HUES48 (cell line): ENCODE measurements at regions not wholly inside any gene's neighbourhood (a gene's known extent, or its start where the extent isn't known, plus 50 kb on each side); places are given as distances from the start of the nearest gene placed in this dataset.

Experiments used
- H3K27ac ChIP-seq: one replicate; pipeline ENCODE4 v1.7.0; 2013; ENCODE audit warnings: low read depth, low read length, inconsistent platforms
- H3K27me3 ChIP-seq: 2 replicates; pipeline ENCODE4 v1.6.1; 2013; ENCODE audit warnings: mild to moderate bottlenecking, low read length; ENCODE audit not compliant: control insufficient read depth, insufficient read depth
- H3K36me3 ChIP-seq: 2 replicates; pipeline ENCODE4 v1.6.1; 2013; ENCODE audit warnings: low read length; ENCODE audit not compliant: control insufficient read depth, insufficient read depth
- H3K4me1 ChIP-seq: 2 replicates; pipeline ENCODE4 v1.6.1; 2013; ENCODE audit warnings: mild to moderate bottlenecking, low read length; ENCODE audit not compliant: control insufficient read depth, insufficient read depth
- H3K4me3 ChIP-seq: 2 replicates; pipeline ENCODE4 v1.5.1; 2013; ENCODE audit warnings: mild to moderate bottlenecking, low read depth, low read length
- H3K9ac ChIP-seq: 2 replicates; pipeline ENCODE4 v1.6.1; 2013; ENCODE audit warnings: mild to moderate bottlenecking, low read depth, low read length, moderate library complexity
- H3K9me3 ChIP-seq: 2 replicates; pipeline ENCODE4 v1.6.1; 2013; ENCODE audit warnings: low read length; ENCODE audit not compliant: control insufficient read depth, insufficient read depth

DNA sequence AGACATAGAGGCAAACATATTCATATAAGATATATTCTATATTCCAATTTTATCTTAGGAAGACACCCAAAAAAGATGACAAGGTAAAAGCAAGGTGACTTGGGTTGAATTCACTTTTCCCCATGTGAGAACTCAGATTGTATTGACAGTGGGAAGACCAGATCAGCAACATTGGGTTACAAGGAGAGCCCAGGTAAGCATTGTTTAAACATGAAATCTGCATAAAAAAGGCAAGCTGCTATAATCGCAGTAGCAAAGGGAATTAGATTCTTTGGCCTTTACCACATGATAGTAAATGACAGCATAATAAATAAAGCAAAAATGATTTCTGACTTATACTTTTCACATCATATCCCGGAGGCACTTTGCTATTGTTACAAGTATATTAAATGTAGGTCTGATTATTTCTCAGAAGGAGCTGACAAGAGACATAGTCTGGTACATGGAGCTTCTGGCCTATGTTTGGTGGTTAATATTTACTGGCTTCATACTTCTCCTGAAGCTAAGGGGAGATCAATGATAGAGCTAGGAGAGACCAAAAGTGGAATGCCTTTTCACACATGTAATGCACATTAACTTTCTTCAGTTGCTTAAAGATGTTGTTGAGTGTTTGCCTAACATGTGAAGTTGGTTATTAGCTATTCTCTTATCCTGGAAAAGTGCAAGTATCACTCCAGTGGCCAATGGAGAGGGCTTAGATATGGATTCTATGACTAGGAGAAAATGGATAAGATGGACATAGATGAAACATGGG is 53.1 kb upstream of the EEF1E1 start:
- H3K4me1 ChIP-seq: peaks cover 20% of the 10 kb centered on the region
- no peak overlapping the region for H3K27ac ChIP-seq
- no peak overlapping the region for H3K4me3 ChIP-seq
- no peaks in the 10 kb centered on the region for H3K27me3 ChIP-seq
- H3K9ac ChIP-seq: no peak overlapping the region
- H3K9me3 ChIP-seq: no peaks in the 10 kb centered on the region
- H3K36me3 ChIP-seq: no peaks in the 10 kb centered on the region
